Subcutaneous abdominal adipose tissue (tissue), 5 donors: ENCODE measurements at regions not wholly inside any gene's neighbourhood (a gene's known extent, or its start where the extent isn't known, plus 50 kb on each side); places are given as distances from the start of the nearest gene placed in this dataset.

Experiments used
- H3K27ac ChIP-seq: one replicate; pipeline ENCODE4 v1.7.0; 2013; ENCODE audit warnings: low read depth, mild to moderate bottlenecking, inconsistent platforms, low read length, moderate library complexity
- H3K27me3 ChIP-seq, 5 donors: one replicate each; pipeline ENCODE4 v1.7.0; 2013; ENCODE audit warnings: low read length in 5 of 5, inconsistent platforms in 1 of 5; ENCODE audit not compliant: control insufficient read depth in 5 of 5, insufficient read depth in 4 of 5
- H3K36me3 ChIP-seq, 5 donors: one replicate each; pipeline ENCODE4 v1.7.0; 2013; ENCODE audit warnings: low read length in 5 of 5; ENCODE audit not compliant: control insufficient read depth in 5 of 5, insufficient read depth in 5 of 5
- H3K4me1 ChIP-seq, 5 donors: one replicate each; pipeline ENCODE4 v1.7.0; 2013; ENCODE audit warnings: low read length in 5 of 5, mild to moderate bottlenecking in 3 of 5, moderate library complexity in 1 of 5; ENCODE audit not compliant: control insufficient read depth in 5 of 5, insufficient read depth in 5 of 5
- H3K4me3 ChIP-seq, 5 donors: one replicate each; pipeline ENCODE4 v1.7.0; 2013; ENCODE audit warnings: low read length in 5 of 5, low read depth in 1 of 5
- H3K9ac ChIP-seq, 5 donors: one replicate each; pipeline ENCODE4 v1.7.0; 2013; ENCODE audit warnings: low read length in 5 of 5, mild to moderate bottlenecking in 4 of 5, moderate library complexity in 3 of 5
- H3K9me3 ChIP-seq, 5 donors: one replicate each; pipeline ENCODE4 v1.7.0; 2013; ENCODE audit warnings: low read length in 5 of 5; ENCODE audit not compliant: control insufficient read depth in 5 of 5
- donor health status: healthy.
- donor health status: healthy.
- donor health status: healthy.
- donor health status: healthy.
- donor health status: healthy.

GRCh38 chr11:95514416-95515110 is 275.0 kb downstream of the FAM76B start:
- Histone ChIP-seq H3K9ac (no peak overlapping the region), H3K36me3 (no peaks in the 10 kb centered on the region), H3K4me3 (no peak overlapping the region), H3K27me3 (no peaks in the 10 kb centered on the region), H3K9me3 (no peaks in the 10 kb centered on the region), H3K27ac (no peak overlapping the region), H3K4me1 (peaks cover 0 to 18% (median 14%) of the 10 kb centered on the region in 5 donors)

- Histone ChIP-seq H3K27ac (peak overlapping the region; percentile 44), H3K36me3 (no peaks in the 10 kb centered on the region), H3K4me1 (peaks cover 0 to 13% (median 11%) of the 10 kb centered on the region in 5 donors)
These were observed 276.9 kb downstream of the FAM76B start for GRCh38 chr11:95512682-95513081.

GRCh38 chr11:95512177-95512576 is 277.4 kb downstream of the FAM76B start:
- no peaks in the 10 kb centered on the region for H3K36me3 ChIP-seq
- no peak overlapping the region for H3K4me3 ChIP-seq
- H3K9me3 ChIP-seq, result no peaks in the 10 kb centered on the region
- no peak overlapping the region for H3K9ac ChIP-seq
- peak overlapping the region; percentile 44 for H3K27ac ChIP-seq
- no peaks in the 10 kb centered on the region for H3K27me3 ChIP-seq
- H3K4me1 ChIP-seq, result peaks cover 0 to 13% (median 11%) of the 10 kb centered on the region in 5 donors

More at GRCh38 chr11:95512682-95513081, 276.9 kb downstream of the FAM76B start:
- Histone ChIP-seq H3K4me3 (no peak overlapping the region), H3K9ac (no peak overlapping the region), H3K27me3 (no peaks in the 10 kb centered on the region), H3K9me3 (no peaks in the 10 kb centered on the region)

- Histone ChIP-seq H3K4me1 (peaks cover 0 to 13% (median 11%) of the 10 kb centered on the region in 5 donors), H3K36me3 (no peaks in the 10 kb centered on the region), H3K4me3 (no peak overlapping the region), H3K27me3 (no peaks in the 10 kb centered on the region), H3K27ac (no peak overlapping the region), H3K9ac (no peak overlapping the region), H3K9me3 (no peaks in the 10 kb centered on the region)
These were observed 277.4 kb upstream of the SESN3 start for GRCh38 chr11:95508219-95508890.

- no peak overlapping the region for H3K27ac ChIP-seq
- peaks cover 0 to 13% (median 11%) of the 10 kb centered on the region in 5 donors for H3K4me1 ChIP-seq
- no peaks in the 10 kb centered on the region for H3K36me3 ChIP-seq
- no peaks in the 10 kb centered on the region for H3K9me3 ChIP-seq
- H3K27me3 ChIP-seq, result no peaks in the 10 kb centered on the region
- H3K9ac ChIP-seq, result no peak overlapping the region
- no peak overlapping the region for H3K4me3 ChIP-seq
These were observed 276.8 kb upstream of the SESN3 start for GRCh38 chr11:95507794-95508193.

GRCh38 chr11:95506777-95507176 is 275.8 kb upstream of the SESN3 start:
- no peaks in the 10 kb centered on the region for H3K27me3 ChIP-seq
- no peak overlapping the region for H3K9ac ChIP-seq
- H3K9me3 ChIP-seq, result no peaks in the 10 kb centered on the region
- peaks cover 0 to 7% (median 5%) of the 10 kb centered on the region in 5 donors for H3K4me1 ChIP-seq
- no peak overlapping the region for H3K27ac ChIP-seq
- H3K4me3 ChIP-seq, result no peak overlapping the region
- no peaks in the 10 kb centered on the region for H3K36me3 ChIP-seq

- no peaks in the 10 kb centered on the region for H3K9me3 ChIP-seq
These were observed 275.0 kb upstream of the SESN3 start for GRCh38 chr11:95505927-95506426.

GRCh38 chr11:95503047-95503446 is 272.0 kb upstream of the SESN3 start:
- H3K4me1 ChIP-seq, result peaks cover 0 to 5% (median under 1%) of the 10 kb centered on the region in 5 donors
- no peaks in the 10 kb centered on the region for H3K27me3 ChIP-seq
- H3K27ac ChIP-seq, result no peak overlapping the region
- H3K36me3 ChIP-seq, result no peaks in the 10 kb centered on the region
- no peak overlapping the region for H3K9ac ChIP-seq
- H3K4me3 ChIP-seq, result no peak overlapping the region
- H3K9me3 ChIP-seq, result no peaks in the 10 kb centered on the region

More at GRCh38 chr11:95505927-95506426, 275.0 kb upstream of the SESN3 start:
- H3K27ac ChIP-seq, result no peak overlapping the region
- H3K36me3 ChIP-seq, result no peaks in the 10 kb centered on the region
- no peaks in the 10 kb centered on the region for H3K27me3 ChIP-seq
- H3K9ac ChIP-seq, result no peak overlapping the region
- H3K4me3 ChIP-seq, result no peak overlapping the region
- H3K4me1 ChIP-seq, result peaks cover 0 to 7% (median 5%) of the 10 kb centered on the region in 5 donors

- H3K36me3 ChIP-seq, result no peaks in the 10 kb centered on the region
- no peak overlapping the region for H3K4me3 ChIP-seq
- H3K27me3 ChIP-seq, result no peaks in the 10 kb centered on the region
- no peaks in the 10 kb centered on the region for H3K9me3 ChIP-seq
- no peak overlapping the region for H3K9ac ChIP-seq
- peaks cover 0 to 2% (median 0%) of the 10 kb centered on the region in 5 donors for H3K4me1 ChIP-seq
- no peak overlapping the region for H3K27ac ChIP-seq
These were observed 271.5 kb upstream of the SESN3 start for GRCh38 chr11:95502522-95502921.

- Histone ChIP-seq H3K27ac (no peak overlapping the region), H3K36me3 (no peaks in the 10 kb centered on the region), H3K4me3 (no peak overlapping the region), H3K4me1 (peaks cover 0 to 2% (median 0%) of the 10 kb centered on the region in 5 donors), H3K9me3 (no peaks in the 10 kb centered on the region), H3K27me3 (no peaks in the 10 kb centered on the region), H3K9ac (no peak overlapping the region)
These were observed 270.8 kb upstream of the SESN3 start for GRCh38 chr11:95501761-95502266.
